GM18520 (cell line): ENCODE measurements at regions not wholly inside any gene's neighbourhood (a gene's known extent, or its start where the extent isn't known, plus 50 kb on each side); places are given as distances from the start of the nearest gene placed in this dataset.

ENCODE experiments used
- ATAC-seq: cut with Tn5 transposase; IDR thresholded peaks from one replicate; pipeline ENCODE4 v1.9.1; 2021; ENCODE audit not compliant: unreplicated experiment

DNA sequence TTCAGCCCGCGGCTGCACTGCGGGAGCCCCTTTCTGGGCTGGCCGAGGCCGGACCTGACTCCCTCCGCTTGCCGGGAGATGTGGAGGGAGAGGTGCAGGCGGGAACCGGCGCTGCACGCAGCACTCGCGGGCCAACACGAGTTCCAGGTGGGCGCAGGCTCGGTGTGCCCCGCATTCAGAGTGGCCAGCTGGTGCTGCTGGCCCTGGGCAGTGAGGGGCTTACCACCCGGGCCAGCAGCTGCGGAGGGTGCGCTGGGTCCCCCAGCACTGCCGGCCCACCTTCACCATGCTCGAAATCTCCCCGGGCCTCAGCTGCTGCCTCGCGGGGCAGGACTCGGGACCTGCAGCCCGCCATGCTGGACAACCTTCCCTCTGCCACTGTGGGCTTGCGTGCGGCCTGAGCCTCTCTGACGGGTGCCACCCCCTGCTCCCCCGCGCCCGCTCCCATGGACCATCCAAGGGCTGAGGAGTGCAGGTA lies 733.5 kb upstream of the CCDC54 start:
- no peak for ATAC-seq

DNA sequence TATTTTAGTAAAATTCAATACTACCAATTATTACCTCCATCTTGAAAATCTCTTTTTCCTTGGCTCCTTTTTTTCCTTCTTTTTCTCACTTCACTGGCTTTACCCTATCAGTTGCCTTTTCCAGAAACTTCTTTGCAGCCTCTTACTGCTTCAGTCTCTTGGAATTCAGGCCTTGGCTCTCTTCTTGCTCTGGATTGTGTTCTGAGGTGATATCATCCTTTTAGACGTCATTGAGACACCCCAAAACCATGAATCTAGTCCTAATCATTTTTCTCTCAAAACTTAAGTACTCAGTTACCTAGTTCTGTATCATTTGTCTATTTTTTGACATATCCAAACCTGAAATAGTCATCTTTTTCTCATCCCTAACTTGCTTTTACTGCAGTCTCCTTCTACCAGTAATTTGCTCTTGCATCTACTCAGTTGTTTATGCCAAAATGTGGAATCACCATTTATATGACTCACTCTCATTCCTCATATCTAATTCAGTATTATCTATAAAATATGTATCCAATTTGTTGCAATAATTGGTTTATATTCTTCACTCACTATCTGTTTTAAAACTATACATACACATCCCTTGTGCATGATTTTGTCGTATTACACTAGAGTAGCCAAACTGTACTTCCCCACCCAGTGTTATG lies 703.2 kb upstream of the CCDC54 start:
- no peak for ATAC-seq

DNA sequence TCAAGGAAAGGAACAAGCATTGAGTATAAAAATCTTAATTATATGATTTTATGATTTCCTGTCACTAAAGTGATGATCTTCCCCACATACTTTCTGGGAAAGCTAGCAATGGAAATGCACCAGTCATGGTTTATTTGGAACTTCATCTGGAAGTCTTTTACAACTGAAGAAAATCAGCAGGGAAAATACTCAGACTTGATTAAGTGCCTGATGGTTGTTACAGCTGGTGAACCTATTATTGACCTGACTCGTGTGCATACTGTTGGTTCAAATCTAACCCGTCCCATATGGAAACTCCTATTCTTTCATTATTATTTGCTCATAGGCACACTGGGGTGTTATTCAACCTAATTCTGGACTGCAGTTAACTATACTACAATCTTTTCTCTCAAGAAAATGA lies 701.8 kb upstream of the CCDC54 start:
- ATAC-seq: no peak

DNA sequence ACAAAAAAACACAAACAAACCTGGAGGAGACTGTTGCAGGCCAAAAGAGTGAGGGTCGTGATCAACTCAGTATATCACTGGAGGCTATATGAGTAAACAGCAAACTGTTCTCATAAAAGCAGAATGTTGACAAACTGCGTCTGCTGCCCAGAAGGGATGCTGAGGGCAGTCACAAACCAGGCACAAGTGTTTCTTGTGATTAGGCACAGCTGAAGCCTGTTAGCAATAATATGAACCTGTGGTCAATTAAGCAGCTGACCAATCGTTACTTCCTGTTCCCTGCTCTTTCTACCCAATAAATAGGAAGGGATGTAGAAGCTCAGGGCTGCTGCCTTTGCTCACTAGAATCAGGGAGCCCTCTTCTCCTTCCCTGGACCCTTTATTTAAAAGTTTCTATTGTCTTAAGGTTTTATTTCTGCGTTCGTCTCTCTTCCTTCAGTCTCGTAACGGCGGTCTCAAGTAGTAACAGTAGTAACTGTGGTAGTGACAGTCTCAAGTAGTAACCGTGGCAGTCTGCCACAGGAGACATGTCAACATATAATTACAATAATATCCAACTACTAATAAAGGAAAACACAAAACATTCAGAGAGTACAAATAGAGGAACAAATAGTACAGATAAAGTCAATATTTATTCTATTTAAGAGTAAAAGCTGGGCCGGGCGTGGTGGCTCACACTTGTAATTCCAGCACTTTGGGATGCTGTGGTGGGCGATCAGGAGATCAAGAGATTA lies 698.4 kb upstream of the CCDC54 start:
- no peak for ATAC-seq

DNA sequence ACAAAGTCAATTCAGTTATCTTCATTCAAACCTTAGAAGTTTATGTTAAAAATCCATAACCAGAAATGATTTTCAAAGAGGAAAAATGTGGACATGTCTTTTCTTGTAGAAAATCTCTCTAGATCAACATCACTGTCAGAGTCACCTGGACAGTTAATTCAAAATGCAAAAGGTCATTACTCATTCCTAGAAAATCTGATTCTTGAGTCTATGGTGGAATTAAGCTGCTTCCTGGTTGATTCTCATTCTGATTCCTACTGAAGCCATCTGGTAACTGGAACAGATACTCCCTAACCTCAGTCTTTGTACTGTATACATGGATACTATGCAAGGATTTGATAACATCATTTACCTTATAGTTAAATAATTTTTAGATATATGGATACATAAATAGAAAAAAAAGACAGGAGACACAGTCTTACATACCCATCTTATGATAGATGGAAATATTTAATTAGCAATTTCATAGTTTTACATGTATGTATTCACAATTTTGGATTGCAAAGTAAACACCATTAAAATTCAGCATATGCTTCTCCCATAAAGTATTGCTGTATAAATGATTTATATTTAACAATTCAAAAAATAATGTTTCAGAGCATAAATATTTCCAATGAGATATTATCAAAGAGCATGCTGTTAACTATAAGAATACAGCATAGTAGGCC lies 693.2 kb upstream of the CCDC54 start:
- ATAC-seq: no peak

DNA sequence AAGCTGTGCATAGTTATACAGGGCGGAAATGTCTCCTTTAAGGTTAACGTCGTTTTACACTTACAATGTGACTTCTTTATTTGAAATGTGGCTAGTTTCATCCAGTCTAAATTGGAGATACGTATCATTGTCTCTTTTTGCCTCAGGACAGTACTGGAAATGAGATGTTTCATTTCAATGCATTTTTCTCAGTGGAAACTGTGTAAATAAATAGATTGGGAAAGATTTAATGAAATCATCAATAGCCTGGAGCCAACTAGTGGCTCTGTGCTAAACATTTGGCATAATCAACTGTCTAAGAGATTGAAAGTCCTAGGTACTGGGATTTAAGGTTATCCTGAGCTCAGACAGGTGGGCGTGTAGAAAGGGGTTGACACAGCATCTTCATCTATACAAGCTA lies 691.5 kb upstream of the CCDC54 start:
- no peak for ATAC-seq

DNA sequence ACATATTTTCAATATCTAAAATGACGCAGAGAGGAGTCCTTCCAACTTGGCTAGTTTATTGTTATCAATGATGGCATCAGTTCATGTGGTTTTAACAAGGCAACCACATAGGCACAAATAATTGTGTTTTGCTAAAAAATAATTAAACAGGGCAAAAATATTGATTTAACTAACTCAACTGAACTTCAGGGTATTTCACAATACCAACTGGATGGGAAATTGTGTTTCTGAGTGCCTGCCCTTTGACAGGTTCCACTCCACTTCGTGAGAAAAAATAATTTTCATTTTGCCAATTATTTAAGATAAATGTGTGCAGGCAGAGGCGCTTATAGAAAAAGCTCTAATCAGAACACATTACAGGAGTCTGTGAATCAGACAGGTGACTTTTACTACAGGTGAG lies 689.3 kb upstream of the CCDC54 start:
- no peak for ATAC-seq

DNA sequence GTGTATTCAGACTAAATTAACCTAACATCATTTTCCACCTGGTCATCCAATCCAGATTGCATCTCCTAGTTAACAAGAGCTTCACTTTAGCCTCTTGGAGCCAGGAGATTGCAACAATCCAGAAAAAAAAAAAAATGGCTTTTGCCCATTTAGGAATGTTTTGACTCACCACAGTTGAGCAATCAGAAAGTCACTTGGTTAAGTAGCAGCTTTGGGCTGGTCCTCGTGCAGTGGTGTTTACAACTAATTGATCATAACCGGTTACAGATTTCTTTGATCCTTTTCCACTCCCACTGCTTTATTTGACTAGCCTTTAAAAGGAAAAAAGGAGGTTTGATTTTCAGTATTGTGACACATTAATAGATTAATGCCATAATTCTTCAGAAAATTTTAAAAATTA lies 688.8 kb upstream of the CCDC54 start:
- ATAC-seq: no peak

DNA sequence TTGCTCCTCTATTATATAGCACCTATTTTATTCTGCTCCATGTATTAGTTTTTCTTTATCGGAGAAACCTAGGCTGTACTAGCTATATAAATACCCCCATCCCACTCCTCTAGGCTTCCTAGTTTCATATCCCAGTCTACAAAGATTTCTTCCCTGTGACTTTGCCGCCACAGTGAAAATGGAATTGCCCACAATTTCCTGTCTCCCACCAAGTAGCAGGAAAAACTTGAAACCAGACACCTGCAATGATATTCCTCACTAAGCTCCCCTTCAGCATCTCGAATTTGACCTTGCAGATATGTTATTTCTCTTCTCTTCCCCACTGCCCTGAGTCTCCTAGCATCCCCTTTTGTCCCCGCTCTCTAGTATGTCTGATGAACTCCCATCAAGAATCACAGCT lies 685.8 kb upstream of the CCDC54 start:
- ATAC-seq: no peak

DNA sequence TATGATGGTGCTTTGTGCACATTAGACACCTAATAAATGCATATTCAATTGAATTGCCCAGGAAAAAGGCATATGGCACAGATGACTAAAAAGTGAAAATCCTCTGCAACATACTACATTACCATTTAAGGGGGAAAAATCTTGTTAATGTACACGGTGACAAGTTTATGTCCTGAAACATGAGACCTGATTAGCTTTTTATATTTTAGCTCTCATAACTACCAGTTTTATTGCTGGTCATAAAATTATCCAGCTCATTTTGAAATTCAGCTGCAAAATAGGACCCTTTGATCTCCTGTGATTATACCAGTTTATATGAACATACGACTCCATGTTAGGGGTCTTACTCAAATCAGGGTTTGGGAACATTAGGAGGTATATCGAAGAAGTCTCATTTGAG lies 684.6 kb upstream of the CCDC54 start:
- ATAC-seq: no peak

DNA sequence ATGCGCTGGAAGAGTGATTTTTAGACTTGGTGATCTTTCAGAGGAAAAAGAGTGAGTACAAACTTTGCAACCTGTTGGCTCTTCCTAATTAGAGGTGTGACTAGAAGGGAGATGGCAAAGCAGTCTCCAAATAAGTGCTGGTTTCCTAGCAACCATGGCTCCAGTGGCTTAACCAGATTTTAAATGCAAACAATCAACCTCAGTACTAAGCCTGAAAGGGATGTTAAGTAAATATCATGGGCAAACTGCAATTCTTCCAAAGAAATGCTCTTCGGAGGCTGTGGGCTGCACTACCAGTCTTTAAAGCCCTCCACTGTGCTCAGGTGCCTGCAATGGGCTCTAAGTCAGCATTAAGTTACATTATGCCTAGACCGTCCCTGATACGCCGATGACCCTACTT lies 678.1 kb upstream of the CCDC54 start:
- no peak for ATAC-seq

DNA sequence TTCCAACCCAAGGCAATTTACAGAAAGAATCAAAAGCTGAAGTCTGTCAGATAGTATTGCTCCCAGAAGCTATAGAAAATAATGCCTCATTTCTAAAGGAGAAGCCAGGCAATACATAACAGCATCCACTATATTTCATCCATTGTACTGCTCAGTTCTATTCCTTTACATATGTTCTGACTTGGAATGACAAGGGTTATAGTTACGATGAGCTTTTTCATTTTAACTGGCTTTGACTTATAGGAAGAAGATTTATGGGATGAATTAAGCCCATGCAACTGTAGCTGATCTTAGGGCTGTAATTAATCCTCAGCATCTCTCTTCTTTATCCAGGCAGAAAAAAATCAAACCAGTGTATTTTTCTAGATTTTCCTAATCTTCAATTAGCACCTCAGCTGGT lies 676.3 kb upstream of the CCDC54 start:
- no peak for ATAC-seq

DNA sequence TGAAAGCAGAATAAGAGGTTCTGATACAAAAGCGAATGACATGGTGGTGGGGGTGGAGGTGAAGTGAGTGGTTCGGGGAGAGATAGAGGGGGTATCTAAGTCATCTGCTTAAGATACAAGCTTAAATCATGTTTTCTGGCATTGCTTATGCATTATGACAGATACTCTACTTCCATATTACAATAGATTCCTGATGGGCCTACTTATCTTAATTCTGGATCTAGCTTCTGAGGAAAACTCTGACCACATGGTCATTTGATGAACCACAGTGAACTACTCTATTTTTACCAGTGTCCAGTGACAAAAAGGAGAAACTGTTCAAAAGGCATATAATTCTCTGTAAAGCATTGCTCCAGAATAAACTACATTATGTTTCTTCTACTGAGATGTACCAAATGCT lies 673.7 kb upstream of the CCDC54 start:
- ATAC-seq: no peak

DNA sequence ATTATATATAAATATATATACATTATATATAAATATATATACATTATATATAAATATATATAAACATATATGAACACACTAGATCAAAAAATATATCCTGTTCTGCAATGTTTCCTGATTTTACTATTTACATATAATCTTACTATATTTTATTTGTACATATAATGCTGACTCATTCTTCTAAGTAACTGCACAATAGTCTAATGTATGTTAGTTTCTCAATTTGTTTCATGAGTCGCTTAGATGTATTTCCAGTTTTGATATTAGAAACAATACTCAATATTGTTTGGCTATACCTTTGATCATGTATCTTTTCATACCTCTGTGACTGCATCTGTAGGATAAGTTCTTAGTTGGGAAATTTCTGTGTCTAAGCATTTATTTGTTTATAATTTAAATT lies 669.9 kb upstream of the CCDC54 start:
- ATAC-seq: no peak

DNA sequence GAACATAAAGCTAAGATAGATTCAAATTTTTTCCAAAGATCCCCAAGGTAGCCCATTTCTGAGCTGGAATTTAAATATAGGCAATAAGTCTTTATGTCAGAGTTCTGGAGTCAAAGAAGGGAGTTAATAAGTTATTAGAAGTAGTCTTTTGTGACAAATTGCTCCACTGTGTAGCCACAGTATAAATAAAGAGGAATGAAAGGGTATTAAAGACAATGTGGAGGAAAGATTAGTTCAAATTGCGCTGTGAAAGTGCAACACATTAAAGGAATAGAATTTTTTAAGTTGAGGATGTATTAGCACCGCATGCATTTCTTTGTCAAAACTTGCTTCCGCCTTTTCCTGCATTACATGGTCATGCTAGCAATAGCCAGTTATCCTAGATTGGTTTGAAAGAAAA lies 666.6 kb upstream of the CCDC54 start:
- no peak for ATAC-seq

DNA sequence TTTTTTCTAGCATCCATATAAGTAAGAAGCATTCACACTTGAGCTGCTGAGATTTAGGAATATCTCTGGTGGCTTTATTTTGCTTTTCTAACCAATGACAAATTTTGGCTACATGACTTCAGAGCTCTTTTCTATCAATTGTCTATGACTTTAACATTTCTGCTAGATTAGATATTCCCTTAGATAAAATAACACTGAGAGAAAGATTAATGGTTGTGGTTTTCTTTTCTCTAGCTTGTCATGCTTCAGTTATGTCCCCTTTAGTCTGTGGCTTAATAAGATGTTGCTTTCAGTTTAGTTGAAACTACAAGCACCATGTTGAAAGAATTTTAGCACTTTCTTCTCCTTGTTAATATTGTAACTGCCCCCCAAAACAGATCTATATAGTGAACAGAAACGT lies 665.6 kb upstream of the CCDC54 start:
- ATAC-seq: no peak

DNA sequence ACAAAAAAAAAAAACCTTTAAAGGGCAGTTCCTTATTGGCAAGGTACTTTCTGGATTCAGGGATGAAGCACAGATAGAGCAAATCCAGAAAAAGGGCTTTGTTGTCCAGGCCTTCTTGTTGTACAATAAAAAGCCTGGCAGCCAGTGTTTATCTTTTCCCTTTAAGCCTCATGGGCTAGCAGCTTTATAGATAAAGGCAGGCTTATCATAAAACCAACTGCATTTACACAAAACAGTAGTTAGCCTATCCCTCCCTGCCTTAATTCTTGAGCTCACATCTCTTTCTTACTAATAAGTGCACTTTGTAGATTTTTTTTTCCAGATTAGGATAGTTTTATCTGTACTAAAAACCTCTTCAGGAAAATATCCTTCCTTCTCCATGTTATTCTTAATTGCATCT lies 662.8 kb upstream of the CCDC54 start:
- no peak for ATAC-seq

DNA sequence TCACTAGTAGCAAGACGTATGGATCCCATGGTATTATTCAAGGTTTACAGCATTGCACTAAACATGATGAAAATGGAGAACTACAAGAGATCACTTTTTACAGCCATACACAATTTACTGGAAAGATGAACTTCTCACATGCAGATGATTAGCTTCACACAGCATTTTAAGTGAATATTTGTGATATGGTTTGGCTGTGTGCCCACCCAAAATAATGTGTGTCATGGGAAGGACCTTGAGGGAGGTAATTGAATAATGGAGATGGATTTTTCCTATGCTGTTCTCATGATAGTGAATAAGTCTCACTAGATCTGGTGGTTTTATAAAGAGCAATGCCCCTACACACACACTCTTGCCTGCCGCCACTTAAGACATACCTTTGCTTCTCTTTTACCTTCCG lies 662.0 kb upstream of the CCDC54 start:
- ATAC-seq: no peak

DNA sequence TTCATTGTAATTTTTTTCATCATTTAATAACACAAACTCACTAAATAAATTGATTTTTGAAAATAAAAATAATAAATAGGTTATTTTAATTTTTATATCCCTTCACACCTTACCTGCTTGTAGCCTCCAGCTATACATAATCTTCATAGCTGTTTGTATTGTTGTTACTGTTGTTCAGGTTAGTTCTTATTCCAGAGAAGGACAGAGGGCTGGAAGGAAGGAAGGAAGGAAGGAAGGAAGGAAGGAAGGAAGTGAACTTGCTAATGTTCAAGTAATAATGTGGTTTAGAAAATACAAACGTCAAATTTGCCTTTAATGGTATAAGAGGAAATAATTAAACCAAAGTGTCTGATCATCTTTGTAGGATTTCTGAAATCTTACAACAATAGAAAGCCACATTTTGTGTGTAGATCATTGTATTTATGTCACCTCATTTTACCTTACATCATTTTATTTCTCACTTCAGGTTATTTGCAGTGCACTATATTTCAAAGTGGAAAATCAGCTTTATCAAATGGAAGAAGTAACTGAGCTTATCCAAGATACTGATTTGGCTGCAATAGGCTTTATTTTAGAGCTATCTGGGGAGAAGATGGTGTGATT lies 660.0 kb upstream of the CCDC54 start:
- ATAC-seq: no peak

DNA sequence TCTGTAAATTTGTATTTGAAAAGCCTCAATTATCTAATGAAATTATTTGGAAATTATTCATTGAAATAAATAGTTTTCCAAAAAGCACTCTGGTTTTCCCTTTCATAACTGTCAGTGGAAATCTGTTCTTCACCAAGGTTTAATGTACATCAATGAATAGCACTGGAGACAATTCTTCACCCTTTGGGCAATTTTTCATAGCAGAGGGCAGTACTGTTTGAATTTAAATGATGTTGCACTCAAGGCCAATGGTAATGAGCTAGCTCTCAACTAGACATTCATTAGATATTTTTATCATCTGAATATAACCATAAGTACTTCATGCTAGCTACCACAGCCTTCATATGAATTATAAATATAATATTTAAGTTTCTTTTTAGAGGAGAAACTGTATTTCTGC lies 658.2 kb upstream of the CCDC54 start:
- ATAC-seq: no peak

DNA sequence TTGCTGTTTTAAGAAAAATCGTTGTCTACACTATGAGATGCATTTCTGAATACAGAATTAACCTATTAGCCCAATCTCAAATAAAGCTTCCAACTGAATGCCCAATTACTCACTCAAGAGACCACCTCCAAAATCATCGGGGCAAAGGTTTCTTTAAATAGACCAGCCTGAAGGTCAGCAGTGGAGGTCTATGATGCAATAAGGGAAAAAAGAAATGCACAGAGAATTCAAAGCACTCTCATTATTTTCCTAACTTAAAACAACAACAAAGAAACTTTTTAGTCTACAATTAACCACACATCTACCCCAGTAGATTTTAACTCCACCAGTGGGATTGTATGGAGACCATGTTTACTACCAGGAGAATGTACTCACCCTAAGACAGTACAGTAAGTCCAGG lies 657.7 kb upstream of the CCDC54 start:
- ATAC-seq: no peak

DNA sequence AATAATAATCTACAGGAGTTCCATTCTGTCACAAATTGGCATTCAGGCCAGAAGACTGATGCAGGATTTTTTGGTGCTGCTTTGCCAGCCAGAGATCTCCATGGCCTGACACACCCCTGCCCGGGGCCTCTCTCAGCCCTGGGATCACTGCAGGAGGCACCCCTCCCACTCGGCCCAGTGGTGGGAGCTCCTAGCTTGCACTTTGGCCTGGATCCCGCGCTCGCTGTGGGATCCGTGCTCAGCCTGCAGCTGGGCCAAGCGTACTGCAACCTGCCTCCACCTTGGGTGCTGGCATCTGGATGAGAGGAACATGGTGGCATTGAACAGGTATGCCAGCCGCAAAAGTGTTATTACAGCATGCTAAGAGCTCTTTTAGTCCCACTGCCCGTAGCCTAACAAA lies 656.7 kb upstream of the CCDC54 start:
- no peak for ATAC-seq
